Stimulated activated naive CD8-positive, alpha-beta T cell treated with anti-CD3 and anti-CD28 coated beads, Interleukin-15, amount 100 ng/mL, for 72 hours (primary cell): ENCODE measurements at regions not wholly inside any gene's neighbourhood (a gene's known extent, or its start where the extent isn't known, plus 50 kb on each side); places are given as distances from the start of the nearest gene placed in this dataset.

Experiments
- ATAC-seq: fragments of 150-1000 bp; cut with Tn5 transposase; 2 replicates; pipeline ENCODE4 v1.10.0; 2021; ENCODE audit warnings: mild to moderate bottlenecking, moderate library complexity
- DNase-seq, 2 donors: peaks; one replicate each; pipeline ENCODE4 v3.0.0; 2021 to 2022
- H3K27ac Mint-ChIP-seq, 2 donors: one replicate each; pipeline ENCODE4 v1.8.0; 2022; ENCODE audit warnings: mild to moderate bottlenecking in 2 of 2, mixed read lengths in 2 of 2, moderate library complexity in 2 of 2
- H3K27me3 Mint-ChIP-seq: one replicate; pipeline ENCODE4 v1.8.0; 2022; ENCODE audit warnings: mixed read lengths
- H3K4me1 Mint-ChIP-seq: one replicate; pipeline ENCODE4 v1.8.0; 2022; ENCODE audit warnings: mild to moderate bottlenecking, mixed read lengths
- H3K4me3 Mint-ChIP-seq, 2 donors: one replicate each; pipeline ENCODE4 v1.8.0; 2022; ENCODE audit warnings: mild to moderate bottlenecking in 2 of 2, mixed read lengths in 2 of 2, moderate library complexity in 1 of 2
- H3K9me3 Mint-ChIP-seq, 2 donors: one replicate each; pipeline ENCODE4 v1.8.0; 2022; ENCODE audit warnings: mixed read lengths in 2 of 2

DNA sequence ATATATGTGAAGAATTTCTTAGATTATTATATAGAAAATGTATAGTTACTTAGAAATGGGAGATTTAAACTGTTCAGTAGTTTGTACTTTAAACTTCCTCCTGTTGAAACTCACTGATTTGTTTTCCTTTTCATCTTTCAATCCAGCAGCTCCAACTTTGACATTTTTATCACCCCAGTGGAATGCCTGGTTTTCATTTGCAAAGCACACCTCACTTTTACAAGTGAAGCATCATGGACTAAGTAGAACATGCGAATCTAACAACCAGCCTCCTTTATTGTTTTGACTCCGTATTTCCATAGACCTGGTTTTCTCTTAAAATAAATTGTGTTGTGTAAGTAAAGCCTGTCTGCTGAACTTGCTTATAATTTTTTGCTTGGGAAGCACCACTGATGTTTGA is 97.8 kb upstream of the ROBO2 start:
- H3K4me1 Mint-ChIP-seq, result no peaks in the 10 kb centered on the region
- ATAC-seq (no peak), DNase-seq (no peak)
- H3K27ac Mint-ChIP-seq, result no peak overlapping the region
- no peak overlapping the region for H3K4me3 Mint-ChIP-seq
- H3K27me3 Mint-ChIP-seq, result no peaks in the 10 kb centered on the region
- peaks cover 0 to 27% of the 10 kb centered on the region in 2 donors for H3K9me3 Mint-ChIP-seq

GRCh38 chr3:76943058-76943457 is 96.8 kb upstream of the ROBO2 start:
- no peaks in the 10 kb centered on the region for H3K27me3 Mint-ChIP-seq
- H3K4me1 Mint-ChIP-seq, result no peaks in the 10 kb centered on the region
- H3K9me3 Mint-ChIP-seq, result peaks cover 0 to 26% of the 10 kb centered on the region in 2 donors
- no peak overlapping the region for H3K4me3 Mint-ChIP-seq
- no peak overlapping the region for H3K27ac Mint-ChIP-seq
- ATAC-seq (no peak), DNase-seq (no peak)

DNA sequence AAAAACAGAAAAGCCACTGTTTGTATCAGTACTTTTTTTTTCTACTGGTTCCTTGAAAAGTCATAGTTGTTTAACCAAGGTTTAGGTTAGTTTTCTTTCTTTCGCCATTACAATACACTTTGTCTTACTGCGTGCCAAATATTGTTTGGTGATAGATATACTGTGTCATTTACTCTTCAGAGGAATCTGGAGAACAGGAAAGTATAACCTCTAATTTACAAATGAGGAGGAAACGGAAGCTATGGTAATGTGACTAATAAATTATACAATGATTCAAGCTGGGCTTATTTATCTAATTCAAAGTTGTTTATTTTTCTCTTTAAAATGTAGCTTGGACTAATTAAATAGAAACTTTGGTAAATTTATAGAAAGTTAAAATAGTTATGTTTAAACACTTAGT is 96.2 kb upstream of the ROBO2 start:
- Mint-ChIP-seq H3K27ac (no peak overlapping the region), H3K9me3 (peaks cover 0 to 20% of the 10 kb centered on the region in 2 donors), H3K4me1 (no peaks in the 10 kb centered on the region), H3K4me3 (no peak overlapping the region), H3K27me3 (no peaks in the 10 kb centered on the region)
- ATAC-seq (no peak), DNase-seq (no peak)

GRCh38 chr3:76949033-76949432 is 90.9 kb upstream of the ROBO2 start:
- Mint-ChIP-seq H3K4me1 (no peaks in the 10 kb centered on the region), H3K4me3 (no peak overlapping the region), H3K27ac (no peak overlapping the region), H3K27me3 (no peaks in the 10 kb centered on the region), H3K9me3 (peaks cover 0 to 8% of the 10 kb centered on the region in 2 donors)
- no peak for DNase-seq
- ATAC-seq, result no peak

DNA sequence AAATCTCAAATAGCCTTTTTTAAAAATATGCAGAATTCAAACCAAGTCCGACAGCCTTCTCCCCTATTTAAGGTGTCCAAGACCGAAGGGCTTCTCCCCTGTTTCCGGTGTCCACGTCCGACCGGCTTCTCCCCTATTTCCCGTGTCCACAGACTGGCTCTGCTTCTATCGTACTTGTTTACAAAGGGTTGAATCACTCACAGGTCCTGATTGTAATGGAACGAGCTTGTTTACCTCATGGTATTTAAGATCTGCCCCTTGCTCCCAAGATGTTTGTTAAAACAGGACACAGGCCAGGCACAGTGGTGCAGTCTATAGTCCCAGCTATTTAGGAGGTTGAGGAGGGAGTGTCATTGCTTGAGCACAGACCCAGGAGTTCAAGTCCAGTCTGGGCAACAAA is 90.4 kb upstream of the ROBO2 start:
- no peaks in the 10 kb centered on the region for H3K4me1 Mint-ChIP-seq
- no peaks in the 10 kb centered on the region for H3K27me3 Mint-ChIP-seq
- ATAC-seq, result no peak
- DNase-seq, result no peak
- H3K9me3 Mint-ChIP-seq, result peaks cover 0 to 8% of the 10 kb centered on the region in 2 donors
- no peak overlapping the region for H3K27ac Mint-ChIP-seq
- H3K4me3 Mint-ChIP-seq, result no peak overlapping the region

- no peak for DNase-seq
- Mint-ChIP-seq H3K4me3 (no peak overlapping the region), H3K9me3 (peaks cover 0 to 4% of the 10 kb centered on the region in 2 donors), H3K4me1 (no peaks in the 10 kb centered on the region), H3K27ac (no peak overlapping the region), H3K27me3 (no peaks in the 10 kb centered on the region)
- no peak for ATAC-seq
Observed at GRCh38 chr3:76950590-76950989, 89.3 kb upstream of the ROBO2 start.

DNA sequence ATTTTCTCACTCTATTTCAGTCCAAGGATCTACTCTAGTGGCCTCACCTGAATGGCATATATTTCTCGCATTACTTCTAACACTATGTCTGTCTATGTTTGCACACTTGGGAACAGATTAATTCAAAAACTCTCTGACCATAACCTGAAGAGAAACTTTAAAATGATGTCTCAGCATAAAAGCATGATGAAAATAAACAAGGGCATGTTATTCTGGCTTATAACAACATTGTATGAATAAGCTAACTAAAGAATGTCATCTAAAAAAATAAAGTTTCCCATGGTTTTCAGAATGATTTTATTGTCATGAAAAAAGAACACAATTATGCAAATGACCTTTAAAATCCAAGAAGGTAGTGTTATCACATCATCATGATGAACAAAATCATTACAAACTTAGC is 85.5 kb upstream of the ROBO2 start:
- Mint-ChIP-seq H3K9me3 (no peaks in the 10 kb centered on the region), H3K4me3 (no peak overlapping the region), H3K27ac (no peak overlapping the region), H3K27me3 (no peaks in the 10 kb centered on the region), H3K4me1 (no peaks in the 10 kb centered on the region)
- DNase-seq, result no peak
- no peak for ATAC-seq

DNA sequence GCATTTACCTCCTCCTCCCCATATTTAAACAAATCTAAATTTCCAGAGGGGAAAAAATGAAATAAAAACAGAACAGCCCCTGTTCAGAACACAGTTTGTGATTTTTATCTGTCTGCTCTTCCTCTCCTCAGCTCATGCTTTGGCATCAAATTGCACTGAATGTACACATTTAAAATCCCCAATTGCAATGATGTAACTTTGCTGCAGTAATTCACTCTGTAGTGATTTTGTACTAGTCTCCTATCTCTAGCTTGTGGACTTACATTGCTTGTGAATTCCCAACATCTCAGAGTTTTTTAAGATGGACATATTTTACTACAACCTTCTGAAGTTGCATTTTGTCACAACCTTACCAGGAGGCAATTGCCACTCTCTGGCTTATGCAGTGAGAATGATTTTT is 81.6 kb upstream of the ROBO2 start:
- no peak overlapping the region for H3K4me3 Mint-ChIP-seq
- H3K4me1 Mint-ChIP-seq, result no peaks in the 10 kb centered on the region

DNA sequence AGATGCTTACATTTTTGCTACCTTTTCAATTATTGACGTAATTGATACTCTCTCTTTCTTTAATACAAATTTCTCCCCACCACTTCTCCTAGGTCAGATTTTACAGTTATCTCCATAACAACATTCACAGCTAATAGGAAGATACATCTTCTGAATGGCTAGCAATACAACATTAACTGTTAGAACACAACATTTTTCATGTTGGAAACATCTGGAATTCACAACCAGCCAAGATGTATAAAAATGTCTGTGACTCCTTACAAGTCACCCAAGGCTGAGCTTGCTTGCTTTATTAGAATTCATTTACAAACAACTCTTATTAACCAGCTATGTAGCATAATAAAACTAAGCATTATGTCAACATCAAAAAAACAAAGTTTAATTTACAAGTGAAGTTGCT is 81.0 kb upstream of the ROBO2 start:
- Mint-ChIP-seq H3K4me1 (no peaks in the 10 kb centered on the region), H3K27ac (no peak overlapping the region), H3K27me3 (no peaks in the 10 kb centered on the region), H3K4me3 (no peak overlapping the region), H3K9me3 (no peaks in the 10 kb centered on the region)
- no peak for DNase-seq
- ATAC-seq, result no peak

More for the DNA sequence above, 81.6 kb upstream of the ROBO2 start:
- Mint-ChIP-seq H3K9me3 (no peaks in the 10 kb centered on the region), H3K27me3 (no peaks in the 10 kb centered on the region), H3K27ac (no peak overlapping the region)
- DNase-seq, result no peak
- ATAC-seq, result no peak

- Mint-ChIP-seq H3K9me3 (no peaks in the 10 kb centered on the region), H3K4me3 (no peak overlapping the region), H3K27me3 (no peaks in the 10 kb centered on the region), H3K4me1 (no peaks in the 10 kb centered on the region), H3K27ac (no peak overlapping the region)
- no peak for ATAC-seq
- no peak for DNase-seq
Observed at GRCh38 chr3:76961284-76961683, 78.6 kb upstream of the ROBO2 start.

DNA sequence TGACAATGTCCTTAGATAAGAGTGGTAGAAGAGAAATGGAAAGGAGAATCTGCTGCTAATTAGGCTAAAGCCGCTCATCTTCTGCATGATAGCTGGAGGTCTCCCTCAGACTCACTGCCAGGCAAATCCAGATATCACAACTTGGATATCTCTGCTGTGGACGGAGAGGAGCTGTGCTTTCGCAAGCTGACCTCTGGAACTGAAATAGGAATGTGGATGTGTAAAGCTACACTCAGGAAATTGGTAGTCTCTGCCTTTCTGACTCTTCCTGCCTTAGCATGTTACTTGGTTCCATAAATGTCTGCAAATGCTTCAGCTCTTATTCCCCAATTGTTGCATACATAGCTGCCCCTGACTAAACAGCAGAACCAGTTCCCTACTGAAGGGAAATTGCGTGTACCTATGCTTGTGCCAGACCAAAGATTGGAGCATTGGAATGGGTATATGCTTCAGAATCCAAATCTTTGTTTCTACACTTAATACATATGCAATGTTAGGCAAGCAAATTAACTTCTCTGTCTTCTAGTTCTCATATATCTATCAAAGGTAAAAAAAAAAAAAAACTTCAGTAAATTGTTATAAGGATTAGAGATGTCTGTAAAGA is 74.7 kb upstream of the ROBO2 start:
- ATAC-seq, result no peak

GRCh38 chr3:76969471-76969870 is 70.4 kb upstream of the ROBO2 start:
- Mint-ChIP-seq H3K9me3 (no peaks in the 10 kb centered on the region), H3K27ac (no peak overlapping the region), H3K4me1 (no peaks in the 10 kb centered on the region), H3K27me3 (no peaks in the 10 kb centered on the region), H3K4me3 (no peak overlapping the region)
- ATAC-seq (no peak), DNase-seq (no peak)

More for the DNA sequence above, 74.7 kb upstream of the ROBO2 start:
- no peaks in the 10 kb centered on the region for H3K9me3 Mint-ChIP-seq
- DNase-seq, result no peak
- H3K27me3 Mint-ChIP-seq, result no peaks in the 10 kb centered on the region
- no peak overlapping the region for H3K4me3 Mint-ChIP-seq
- no peak overlapping the region for H3K27ac Mint-ChIP-seq
- H3K4me1 Mint-ChIP-seq, result no peaks in the 10 kb centered on the region

GRCh38 chr3:76969996-76970615 is 69.8 kb upstream of the ROBO2 start:
- no peaks in the 10 kb centered on the region for H3K9me3 Mint-ChIP-seq
- ATAC-seq, result no peak
- DNase-seq, result no peak
- H3K27me3 Mint-ChIP-seq, result no peaks in the 10 kb centered on the region
- no peak overlapping the region for H3K27ac Mint-ChIP-seq
- no peaks in the 10 kb centered on the region for H3K4me1 Mint-ChIP-seq
- no peak overlapping the region for H3K4me3 Mint-ChIP-seq

GRCh38 chr3:76972624-76973296 is 67.1 kb upstream of the ROBO2 start:
- H3K4me1 Mint-ChIP-seq, result no peaks in the 10 kb centered on the region
- H3K27me3 Mint-ChIP-seq, result no peaks in the 10 kb centered on the region
- no peaks in the 10 kb centered on the region for H3K9me3 Mint-ChIP-seq
- no peak for DNase-seq
- no peak overlapping the region for H3K4me3 Mint-ChIP-seq
- no peak for ATAC-seq
- H3K27ac Mint-ChIP-seq, result no peak overlapping the region

DNA sequence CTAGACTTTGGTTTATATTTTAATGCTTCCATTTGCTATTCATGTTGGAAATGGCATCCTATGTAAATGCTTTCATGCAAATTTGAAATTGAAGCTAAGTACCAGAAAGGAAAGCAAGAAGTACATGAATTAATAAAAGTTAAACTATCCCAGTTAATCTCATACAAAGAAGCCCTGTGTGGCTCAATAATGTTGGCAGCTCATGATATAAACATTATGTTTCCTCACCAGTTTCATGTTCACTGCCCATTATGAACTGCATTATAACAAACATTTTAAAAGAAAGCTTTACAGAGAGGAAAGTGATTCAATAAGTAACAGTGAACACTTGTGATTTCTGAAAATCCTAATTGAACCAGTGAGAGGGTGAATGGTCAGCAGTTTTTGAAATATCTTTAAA is 62.9 kb upstream of the ROBO2 start:
- H3K27me3 Mint-ChIP-seq, result no peaks in the 10 kb centered on the region
- H3K4me3 Mint-ChIP-seq, result no peak overlapping the region
- H3K27ac Mint-ChIP-seq, result no peak overlapping the region
- DNase-seq, result no peak
- H3K9me3 Mint-ChIP-seq, result no peaks in the 10 kb centered on the region
- no peaks in the 10 kb centered on the region for H3K4me1 Mint-ChIP-seq
- no peak for ATAC-seq

DNA sequence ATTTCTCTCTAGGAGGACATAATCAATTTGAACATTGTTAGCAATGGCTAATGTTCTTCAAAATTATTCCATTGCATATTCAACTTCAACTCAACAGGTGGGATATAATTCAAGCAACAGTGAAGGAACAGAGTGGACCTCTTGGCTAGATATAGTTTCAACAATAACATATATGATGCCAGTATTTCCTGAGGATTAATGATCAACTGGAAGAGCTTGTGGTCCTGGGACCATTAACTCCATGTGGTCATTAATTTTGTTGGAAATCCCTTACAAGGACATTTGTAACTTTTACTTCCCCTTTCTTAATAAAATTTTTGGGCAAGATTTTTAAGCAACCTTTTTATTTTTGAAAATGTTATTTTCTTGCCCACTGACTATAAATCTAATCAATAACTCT is 54.3 kb upstream of the ROBO2 start:
- no peak overlapping the region for H3K27ac Mint-ChIP-seq
- H3K27me3 Mint-ChIP-seq, result no peaks in the 10 kb centered on the region
- no peak overlapping the region for H3K4me3 Mint-ChIP-seq
- DNase-seq (no peak), ATAC-seq (no peak)
- no peaks in the 10 kb centered on the region for H3K9me3 Mint-ChIP-seq
- H3K4me1 Mint-ChIP-seq, result no peaks in the 10 kb centered on the region
